Testis (tissue), 2 donors: ENCODE measurements at regions not wholly inside any gene's neighbourhood (a gene's known extent, or its start where the extent isn't known, plus 50 kb on each side); places are given as distances from the start of the nearest gene placed in this dataset.

ENCODE experiments used
- POLR2A ChIP-seq: fragments of 450-650 bp; IDR thresholded peaks from one replicate; pipeline ENCODE4 v1.6.1; 2017; ENCODE audit warnings: antibody characterized with exemption, mild to moderate bottlenecking, moderate library complexity
- TF ChIP-seq, protein P1 (sequence below), 3 experiments: fragments of 450-650 bp in 2 of 3; fragments of 200-600 bp in 1 of 3; sonication (generic) in 1 of 3; IDR thresholded peaks; one replicate each; pipeline ENCODE4 v1.5.1; 2016 to 2019; ENCODE audit warnings: antibody characterized with exemption in 3 of 3, mild to moderate bottlenecking in 2 of 3, moderate library complexity in 1 of 3

DNA sequence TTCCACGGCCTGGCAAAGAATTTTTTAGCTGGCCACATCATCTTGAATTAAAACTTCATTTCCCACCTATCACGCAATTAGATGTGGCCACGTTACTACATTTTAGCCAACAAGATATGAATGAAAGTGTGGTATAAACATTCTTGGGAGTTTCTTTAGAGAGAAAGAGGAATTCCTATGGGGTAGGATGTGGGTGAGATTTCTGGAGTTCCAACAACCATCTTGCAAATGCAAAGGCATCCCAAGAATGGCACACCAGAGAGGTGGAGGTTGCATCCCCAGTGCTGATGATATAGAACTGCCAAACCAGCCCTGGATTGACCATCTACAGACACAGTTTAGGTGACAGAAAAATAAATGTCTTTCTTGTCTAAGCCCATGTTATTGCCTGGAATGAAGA is 66.3 kb upstream of the AKAP13 start:
- TF ChIP-seq, protein P1, sequence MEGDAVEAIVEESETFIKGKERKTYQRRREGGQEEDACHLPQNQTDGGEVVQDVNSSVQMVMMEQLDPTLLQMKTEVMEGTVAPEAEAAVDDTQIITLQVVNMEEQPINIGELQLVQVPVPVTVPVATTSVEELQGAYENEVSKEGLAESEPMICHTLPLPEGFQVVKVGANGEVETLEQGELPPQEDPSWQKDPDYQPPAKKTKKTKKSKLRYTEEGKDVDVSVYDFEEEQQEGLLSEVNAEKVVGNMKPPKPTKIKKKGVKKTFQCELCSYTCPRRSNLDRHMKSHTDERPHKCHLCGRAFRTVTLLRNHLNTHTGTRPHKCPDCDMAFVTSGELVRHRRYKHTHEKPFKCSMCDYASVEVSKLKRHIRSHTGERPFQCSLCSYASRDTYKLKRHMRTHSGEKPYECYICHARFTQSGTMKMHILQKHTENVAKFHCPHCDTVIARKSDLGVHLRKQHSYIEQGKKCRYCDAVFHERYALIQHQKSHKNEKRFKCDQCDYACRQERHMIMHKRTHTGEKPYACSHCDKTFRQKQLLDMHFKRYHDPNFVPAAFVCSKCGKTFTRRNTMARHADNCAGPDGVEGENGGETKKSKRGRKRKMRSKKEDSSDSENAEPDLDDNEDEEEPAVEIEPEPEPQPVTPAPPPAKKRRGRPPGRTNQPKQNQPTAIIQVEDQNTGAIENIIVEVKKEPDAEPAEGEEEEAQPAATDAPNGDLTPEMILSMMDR (IDR thresholded peaks at IDR 0.05): no peak
- TF ChIP-seq POLR2A: no peak
